Activated CD4-positive, alpha-beta T cell treated with anti-CD3 and anti-CD28 coated beads, Interleukin-2, Interleukin-4, amounts not matched to agents 100 ng/mL and 50 ng/mL, durations not matched to agents 16 hours and 8 hours (primary cell): ENCODE measurements at regions not wholly inside any gene's neighbourhood (a gene's known extent, or its start where the extent isn't known, plus 50 kb on each side); places are given as distances from the start of the nearest gene placed in this dataset.
A peak's percentile ranks its signal among the peaks of the same experiment; 100 is the strongest.
"Not testable (repeated sequence)": the region's sequence is repeated elsewhere in the genome, so short reads cannot be mapped to it uniquely, and the experiment has no call there.

Experiments used
- DNase-seq: peaks from one replicate; pipeline ENCODE4 v3.0.0-alpha.2; 2020; ENCODE audit warnings: low spot score

DNA sequence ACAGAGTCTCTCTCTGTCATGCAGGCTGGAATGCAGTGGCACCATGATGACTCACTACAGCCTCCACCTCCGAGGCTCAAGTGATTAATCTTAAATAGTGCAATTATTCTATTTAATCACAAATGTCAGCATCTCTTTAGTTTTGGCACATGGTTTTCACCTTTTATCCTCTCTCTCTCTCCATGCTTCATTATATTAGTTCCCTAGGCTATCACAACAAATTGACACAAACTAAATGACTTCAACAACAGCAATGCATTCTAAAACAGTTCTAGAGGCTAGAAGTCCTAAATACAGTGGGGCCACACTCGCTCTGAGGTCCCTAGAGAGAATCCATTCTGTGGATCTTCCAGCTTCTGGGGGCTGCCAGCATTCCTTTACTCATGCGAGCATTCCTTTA lies 178.2 kb upstream of the ZNG1F start:
- DNase-seq = not testable (repeated sequence)

DNA sequence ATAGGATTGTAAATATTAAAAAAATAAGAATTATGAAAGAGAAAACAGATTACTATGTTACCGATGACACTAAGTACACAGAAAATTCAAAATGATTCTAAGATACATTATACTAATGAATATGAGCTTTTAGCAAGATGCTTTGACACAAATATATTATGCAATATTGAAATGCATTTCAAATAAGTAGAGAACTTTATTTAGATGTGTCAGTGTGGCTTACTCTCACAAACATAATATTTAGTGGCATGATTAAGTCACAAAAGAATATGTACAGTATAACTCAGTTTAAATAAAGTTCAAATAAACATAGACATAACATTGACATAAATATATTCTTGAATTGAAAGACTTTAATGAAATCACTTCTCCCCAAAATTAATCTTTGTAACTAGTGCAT lies 172.7 kb upstream of the ZNG1F start:
- DNase-seq = not testable (repeated sequence)

DNA sequence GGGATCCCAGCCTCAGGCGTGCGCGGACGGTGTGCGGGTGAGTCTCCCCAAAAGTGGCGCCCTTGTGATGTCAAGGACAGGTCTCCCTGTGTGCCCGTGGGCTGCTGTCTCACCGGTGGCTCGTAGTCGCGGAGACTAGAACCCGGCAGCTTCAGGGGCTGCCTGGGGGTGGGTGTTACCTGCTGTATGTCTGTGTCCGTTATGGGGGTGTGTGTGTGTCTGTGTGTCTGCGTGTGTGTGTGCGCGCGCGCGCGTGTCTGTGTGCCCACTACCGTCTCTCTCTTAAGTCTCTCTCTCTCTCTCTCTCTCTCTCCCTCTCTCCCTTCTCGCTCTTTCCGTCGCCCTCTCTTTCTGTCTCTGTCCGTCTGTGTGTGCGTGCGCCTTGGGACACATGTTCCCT lies 170.0 kb upstream of the ZNG1F start:
- DNase-seq = not testable (repeated sequence)

DNA sequence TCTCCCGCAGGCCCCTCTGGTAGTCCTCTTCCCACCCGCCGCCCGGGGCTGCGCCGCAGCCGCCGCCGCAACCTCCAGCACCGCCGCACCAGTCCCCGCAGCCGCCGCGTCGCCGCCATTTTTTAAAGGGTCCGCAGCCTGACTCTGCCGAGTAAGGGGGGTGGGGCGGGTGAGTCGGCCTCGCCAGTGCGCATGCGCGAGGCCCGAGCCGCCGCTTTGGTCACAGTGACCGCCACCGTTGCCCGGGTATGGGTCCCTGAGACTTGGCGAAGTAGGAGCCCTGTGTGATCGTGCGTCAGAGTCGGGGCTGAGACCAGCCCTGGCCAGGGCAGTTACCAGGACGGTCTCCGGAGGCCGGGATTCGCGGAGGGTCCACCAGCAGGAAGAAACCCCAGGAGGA lies 169.6 kb upstream of the ZNG1F start:
- DNase-seq = peak; percentile 84

DNA sequence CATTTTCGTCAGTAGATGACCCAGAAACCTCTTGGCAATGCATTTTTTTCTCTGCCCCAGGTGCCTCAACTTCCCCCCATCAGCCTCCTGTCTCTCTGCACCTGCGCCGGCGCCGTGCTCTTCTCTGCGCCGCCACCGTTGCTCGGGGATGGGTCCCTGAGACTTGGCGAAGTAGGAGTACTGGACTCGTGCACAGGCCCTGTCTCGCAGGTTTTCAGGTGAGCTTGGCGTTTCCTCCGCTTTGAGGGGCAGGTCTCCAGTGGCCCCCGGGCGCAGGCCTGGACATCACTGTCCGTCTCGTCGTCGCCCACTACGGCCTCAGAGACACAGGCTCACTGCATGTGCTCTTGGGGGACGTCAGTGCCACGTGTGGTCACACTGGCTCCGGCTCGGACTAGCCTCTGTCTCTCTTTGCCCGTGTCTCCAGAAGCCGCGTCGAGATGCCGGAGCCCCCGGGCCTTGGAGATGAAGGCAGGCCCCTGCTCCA lies 168.8 kb upstream of the ZNG1F start:
- not testable (repeated sequence) for DNase-seq

DNA sequence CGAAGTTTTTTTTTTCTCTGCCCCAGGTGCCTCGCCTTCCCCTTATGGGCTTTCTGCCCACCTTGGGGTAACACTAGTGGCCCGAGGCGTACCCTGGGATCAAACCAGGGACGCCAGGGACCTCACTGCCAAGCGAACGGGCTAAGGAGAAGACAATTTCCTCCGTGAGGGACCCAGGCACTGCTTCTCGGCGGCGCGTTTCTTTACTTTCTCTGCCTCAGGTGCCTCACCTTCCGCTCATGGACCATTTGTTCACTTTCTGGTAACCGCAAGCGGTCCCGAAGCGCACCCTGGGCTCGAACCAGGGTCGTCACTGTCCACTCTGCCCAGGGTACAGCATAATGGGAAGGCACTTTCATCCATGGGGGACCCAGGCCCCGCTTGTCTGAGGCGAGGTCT lies 168.2 kb upstream of the ZNG1F start:
- DNase-seq = not testable (repeated sequence)

DNA sequence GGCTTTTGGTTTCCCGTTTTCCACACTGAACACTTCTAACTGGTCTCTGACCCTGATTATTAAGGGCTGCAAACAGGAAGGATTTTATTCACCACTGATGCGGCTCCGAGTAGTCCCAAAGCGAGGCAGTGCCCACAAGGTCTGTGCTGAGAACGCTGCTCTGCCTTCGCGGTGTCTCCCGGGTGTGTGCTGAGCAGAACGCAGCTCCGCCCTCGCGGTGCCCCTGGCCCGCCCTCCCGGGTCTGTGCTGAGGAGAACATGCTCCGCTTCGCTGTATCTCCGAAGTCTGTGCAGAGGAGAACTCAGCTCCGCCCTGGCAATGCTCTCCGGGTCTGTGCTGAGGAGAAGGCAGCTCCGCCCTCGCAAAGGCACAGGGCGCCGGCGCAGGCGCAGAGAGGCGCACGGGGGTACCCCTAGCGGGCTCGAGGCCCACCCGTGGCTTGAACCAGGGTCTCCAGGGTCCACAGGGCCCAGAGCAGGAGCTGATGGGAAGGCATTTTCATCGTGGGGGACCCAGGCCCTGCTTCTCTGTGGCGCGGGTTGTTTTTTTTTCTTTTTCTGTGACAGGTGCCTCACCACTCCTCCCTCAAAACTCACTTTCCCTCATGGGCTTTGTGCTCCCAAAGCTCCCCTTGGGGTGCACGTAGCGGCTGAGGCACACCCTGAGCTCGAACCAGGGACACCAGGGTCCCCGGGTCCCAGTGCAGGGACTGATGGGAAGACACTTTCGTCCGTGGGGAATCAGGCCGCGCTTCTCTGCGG lies 167.7 kb upstream of the ZNG1F start:
- DNase-seq = peak; percentile 87

DNA sequence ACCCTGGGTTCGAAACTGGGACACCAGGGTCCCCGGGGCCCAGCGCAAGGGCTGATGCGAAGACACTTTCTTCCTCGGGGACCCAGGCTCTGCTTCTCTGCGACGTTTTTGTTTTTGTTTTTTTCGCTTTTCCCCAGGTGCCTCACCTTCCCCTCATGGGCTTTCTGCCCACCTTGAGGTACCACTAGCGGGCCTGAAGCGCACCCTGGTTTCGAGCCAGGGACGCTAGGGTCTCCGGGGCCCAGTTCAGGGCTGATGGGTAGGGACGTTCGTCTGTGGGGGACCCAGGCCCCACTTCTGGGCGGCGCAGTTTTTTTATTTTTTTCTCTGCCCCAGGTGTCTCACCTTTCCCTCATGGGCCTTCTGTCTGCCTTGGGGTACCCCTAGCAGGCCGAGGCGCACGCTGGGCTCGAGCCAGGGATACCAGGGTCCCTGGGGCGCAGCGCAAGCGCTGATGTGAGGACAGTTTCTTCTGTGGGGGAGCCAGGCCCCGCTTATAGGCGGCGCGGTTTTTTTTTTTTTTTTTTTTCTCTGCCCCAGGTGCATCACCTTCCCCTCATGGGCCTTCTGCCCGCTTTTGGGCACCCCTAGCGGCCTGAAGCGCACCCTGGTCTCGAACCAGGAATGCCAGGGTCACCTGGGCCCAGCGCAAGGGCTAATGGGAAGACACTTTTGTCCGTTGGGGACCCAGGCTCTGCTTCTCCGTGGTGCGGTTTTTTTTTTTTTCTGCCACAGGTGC lies 166.8 kb upstream of the ZNG1F start:
- DNase-seq = not testable (repeated sequence)

DNA sequence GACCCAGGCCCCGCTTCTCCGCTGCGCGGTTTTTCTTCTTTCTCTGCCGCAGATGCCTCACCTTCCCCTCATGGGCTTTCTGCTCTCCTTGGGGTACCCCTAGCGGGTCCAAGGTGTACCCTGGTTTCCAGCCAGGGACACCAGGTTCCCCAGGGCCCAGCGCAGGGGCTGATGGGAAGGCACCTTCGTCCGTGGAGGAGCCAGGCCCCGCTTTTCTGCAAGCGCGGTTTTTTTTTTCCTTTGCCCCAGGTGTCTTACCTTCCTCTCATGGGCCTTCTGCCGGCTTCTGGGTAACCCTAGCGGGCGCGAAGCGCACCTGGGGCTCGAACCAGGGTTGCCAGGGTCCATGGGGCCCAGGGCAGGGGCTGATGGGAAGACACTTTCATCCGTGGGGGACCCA lies 165.9 kb upstream of the ZNG1F start:
- not testable (repeated sequence) for DNase-seq

DNA sequence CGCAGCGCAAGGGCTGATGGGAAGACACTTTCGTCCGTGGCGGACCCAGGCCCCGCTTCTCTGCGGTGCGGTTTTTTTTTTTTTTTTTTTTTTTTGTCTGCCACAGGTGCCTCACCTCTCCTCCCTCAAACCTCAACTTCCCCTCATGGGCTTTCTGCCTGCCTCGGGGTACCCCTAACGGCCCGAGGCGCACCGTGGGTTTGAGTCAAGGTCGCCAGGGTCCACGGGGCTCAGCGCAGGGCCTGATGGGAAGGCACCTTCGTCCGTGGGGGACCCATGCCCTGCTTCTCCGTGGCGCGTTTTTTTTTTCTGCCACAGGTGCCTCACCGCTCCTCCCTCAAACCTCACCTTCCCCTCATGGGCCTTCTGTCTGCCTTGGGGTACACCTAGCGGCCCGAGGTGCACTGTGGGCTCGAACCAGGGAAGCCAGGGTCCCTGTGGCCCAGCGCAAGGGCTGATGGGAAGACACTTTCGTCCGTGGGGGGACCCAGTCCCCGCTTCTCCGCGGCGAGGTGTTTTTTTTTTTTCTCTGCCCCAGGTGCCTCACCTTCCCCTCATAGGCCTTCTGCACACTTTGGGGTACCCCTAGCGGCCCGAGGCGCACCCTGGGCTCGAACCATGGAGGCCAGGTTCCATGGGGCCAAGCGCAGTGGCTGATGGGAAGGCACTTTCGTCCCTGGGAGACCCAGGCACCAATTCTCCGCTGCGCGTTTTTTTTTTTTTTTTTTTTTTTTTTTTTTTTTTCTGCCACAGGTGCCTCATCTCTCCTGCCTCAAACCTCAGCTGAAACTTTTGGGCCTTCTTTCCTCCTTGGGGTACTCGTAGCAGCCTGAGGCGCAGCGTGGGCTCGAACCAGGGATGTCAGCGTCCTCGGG lies 165.2 kb upstream of the ZNG1F start:
- not testable (repeated sequence) for DNase-seq

DNA sequence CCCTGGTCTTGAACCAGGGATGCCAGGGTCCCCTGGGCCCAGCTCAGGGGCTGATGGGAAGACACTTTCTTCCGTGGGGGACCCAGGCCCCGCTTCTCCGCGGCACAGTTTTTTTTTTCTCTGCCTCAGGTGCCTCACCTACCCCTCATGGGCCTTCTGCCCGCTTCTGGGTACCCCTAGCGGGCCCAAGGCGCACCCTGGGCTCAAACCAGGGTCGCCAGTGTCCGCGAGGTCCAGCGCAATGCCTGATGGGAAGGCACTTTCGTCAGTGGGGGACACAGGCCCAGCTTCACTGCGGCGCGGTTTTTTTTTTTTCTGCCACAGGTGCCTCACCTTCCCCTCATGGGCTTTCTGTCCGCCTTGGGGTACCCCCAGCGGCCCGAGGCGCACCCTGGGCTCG lies 163.9 kb upstream of the ZNG1F start:
- DNase-seq = not testable (repeated sequence)

DNA sequence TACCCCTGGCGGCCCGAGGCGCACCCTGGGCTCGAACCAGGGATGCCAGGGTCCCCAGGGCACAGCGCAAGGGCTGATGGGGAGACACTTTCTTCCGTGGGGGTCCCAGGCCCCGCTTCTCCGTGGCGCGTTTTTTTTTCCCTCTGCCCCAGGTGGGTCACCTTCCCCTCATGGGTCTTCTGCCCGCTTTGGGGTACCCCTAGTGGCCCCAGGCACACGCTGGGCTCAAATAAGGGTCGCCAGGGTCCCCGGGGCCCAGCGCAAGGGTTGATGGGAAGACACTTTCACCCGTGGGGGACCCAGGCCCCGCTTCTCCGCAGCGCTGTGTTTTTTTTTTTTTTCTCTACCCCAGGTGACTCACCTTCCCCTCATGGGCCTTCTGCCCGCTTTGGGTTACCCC lies 163.3 kb upstream of the ZNG1F start:
- DNase-seq = not testable (repeated sequence)

DNA sequence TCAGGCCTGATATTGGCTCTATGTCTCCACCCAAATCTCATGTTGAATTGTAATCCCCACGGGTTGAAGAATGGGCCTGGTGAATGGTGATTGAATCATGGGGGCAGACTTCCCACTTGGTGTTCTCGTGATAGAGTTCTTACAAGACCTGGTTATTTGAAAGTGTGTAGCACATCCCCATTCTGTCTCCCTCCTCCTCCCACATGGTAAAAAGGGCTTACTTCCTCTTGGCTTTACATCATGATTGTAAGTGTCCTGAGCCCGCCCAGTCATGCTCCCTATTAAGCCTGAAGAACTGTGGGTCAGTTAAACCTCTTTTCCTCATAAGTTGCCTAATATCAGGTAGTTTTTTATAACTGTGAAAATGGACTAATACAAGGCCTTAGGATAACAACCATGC lies 158.8 kb upstream of the ZNG1F start:
- DNase-seq = not testable (repeated sequence)

DNA sequence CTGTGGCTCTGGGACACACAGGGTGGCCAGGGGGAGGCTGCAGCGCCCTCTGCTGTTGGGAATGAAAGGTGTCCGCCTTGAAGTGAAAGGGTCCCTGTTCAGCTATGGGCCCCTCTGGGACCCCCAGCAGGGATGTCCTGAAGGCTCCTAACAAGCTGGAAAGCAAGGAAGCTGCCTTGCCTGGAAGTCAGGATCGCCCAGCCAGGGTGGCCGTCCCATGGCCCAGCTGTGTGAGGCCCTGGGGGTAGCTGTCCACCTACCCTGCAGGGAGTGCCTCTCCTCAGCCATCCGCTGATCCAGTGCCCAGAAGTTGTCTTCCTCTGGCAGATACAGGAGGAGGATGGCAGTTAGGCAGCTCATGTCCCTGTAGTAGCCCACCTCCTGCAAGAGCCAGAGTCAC lies 143.4 kb upstream of the ZNG1F start:
- DNase-seq = not testable (repeated sequence)

DNA sequence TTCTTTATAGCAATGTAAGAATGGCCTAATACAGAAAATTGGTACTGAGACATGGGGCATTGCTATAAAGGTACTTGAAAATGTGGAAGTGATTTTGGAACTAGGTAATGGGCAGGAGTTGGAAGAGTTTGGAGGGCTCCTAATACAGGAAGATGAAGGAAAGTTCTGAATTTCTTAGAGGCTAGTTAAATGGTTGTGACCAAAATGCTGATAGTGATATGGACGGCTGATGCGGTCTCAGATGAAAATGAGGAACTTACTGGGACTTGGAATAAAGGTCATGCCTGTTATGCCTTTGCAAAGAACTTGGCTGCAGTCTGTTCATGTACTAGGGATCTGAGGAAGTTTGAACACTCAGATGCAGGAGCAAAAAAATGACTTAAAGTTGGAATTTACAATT lies 132.2 kb upstream of the ZNG1F start:
- DNase-seq = not testable (repeated sequence)

DNA sequence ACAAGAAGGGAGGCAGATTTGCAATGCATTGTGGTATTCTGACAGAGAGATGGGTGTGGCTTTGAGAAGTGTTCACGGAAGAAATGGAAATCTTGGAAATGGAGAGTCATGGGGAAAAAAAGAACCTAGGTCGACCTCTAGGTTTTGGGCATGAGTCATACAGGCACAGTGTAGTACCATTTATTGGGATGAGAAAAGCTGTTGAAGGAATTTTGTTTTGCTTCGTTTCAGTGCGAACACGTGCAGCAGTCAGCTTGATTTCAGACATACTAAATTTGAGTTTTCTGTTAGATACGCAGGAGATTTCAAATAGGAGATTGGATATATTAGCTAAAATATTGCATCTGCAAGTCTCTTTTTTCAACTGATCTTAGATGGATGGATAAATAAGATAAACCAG lies 119.8 kb upstream of the ZNG1F start:
- DNase-seq = not testable (repeated sequence)

DNA sequence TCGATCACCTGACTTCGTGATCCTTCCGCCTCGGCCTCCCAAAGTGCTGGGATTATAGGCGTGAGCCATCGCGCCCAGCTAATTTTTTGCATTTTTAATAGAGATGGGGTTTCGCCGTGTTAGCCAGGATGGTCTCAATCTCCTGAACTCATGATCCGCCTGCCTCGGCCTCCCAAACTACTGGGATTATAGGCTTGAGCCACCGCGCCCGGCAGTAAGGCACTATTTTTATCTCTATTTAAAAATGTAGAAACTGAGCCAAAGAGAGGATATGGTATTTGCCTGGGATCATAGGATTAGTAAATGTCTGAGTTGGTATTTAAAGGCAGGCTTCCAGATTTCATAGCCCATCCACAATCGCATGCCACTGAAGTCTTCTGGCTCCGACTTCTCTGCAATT lies 96.6 kb upstream of the ZNG1F start:
- not testable (repeated sequence) for DNase-seq

DNA sequence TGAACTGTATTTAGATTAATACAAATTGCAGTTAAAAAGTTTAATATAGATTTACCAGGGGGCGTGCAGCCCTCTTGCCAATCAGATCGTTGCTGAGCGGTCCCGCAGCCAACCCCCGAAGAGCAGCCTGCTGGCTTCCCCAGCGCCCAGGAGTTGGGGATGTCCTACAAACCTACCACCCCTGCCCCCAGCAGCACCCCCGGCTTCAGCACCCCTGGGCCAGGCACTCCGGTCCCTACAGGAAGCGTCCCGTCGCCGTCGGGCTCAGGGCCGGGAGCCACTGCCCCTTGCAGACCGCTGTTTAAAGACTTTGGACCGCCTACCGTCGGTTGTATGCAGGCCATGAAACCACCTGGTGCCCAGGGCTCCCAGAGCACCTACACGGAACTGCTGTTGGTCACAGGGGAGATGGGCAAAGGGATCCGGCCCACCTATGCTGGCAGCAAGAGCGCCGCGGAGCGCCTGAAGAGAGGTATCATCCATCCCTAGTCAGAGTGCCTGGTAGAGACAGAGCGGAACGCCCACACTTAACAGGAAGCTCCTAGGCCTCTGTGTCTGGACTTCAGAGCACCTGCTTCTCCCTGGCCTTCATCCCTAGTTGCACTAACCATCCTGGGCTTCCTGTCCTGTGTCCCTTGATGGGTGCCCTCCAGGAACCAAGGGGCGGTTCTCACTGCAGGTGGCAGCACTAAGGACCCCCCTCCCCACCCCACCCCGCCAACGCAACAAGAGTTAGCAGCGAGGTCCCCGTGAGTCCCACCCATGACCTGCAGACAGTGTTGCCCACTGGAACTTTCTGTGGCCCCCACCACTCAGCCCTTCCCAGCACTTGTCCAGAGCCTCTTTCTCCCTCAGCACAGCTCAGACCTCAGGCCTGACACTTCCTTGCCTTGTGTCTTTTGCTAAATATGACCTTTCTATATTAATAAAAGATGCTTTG lies 91.5 kb upstream of the ZNG1F start:
- not testable (repeated sequence) for DNase-seq

DNA sequence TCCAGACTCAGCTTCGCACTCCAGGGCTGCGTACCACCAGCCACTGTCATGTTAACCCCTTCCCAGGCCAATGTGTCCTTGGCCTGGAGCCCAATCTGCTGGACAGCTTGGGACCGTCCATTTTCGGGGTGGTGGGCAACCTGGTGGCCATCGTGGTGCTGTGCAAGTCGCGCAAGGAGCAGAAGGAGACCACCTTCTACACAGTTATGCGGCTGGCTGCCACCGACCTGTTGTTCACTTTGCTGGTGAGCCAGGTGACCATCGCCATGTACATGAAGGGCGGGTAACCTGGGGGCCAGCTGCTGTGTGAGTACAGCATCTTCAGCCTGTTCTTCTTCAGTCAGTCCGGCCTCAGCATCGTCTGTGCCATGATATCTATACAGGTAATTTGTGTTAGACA lies 90.3 kb upstream of the ZNG1F start:
- DNase-seq = not testable (repeated sequence)

DNA sequence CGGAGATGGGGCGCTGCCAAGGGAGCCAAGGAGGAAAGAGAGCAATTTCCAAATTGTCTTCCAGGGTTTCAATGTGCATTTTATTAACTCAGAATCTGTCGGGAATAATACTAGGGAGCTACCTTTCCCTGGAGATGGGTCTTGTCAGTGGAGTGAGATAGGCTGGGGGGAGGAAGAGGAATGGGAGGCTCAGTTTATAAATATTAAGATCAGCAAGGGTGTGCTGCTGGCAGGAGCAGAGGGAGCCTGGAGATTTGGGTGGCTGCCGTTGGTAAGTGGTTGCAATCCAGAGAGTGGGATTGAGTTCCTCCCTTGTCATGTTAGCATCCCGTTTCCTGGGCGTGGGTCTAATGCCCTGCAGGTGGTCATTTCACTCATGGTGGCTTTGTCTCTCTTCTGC lies 89.9 kb upstream of the ZNG1F start:
- DNase-seq = not testable (repeated sequence)
